ENCODE measurements at regions not wholly inside any gene's neighbourhood (a gene's known extent, or its start where the extent isn't known, plus 50 kb on each side); places are given as distances from the start of the nearest gene placed in this dataset.

DNA sequence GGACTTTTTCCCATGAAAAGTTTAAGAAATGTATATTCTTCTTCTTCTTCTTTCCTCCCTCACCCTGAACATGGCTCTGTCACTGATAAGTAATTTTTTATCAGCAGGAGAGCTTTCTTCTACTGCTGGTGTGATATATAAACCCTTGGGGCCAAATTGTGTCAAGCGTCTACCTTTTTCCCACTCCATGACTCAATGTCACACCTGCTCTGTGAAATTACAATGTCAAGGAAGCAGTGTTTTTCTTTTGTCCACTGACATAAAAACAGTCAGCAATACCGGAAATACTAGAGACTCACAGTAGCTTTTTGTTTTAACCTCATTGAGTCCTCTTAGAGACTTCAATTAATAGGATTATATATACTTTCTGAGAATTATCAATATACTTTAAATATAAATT, 416.2 kb upstream of the ADGRL4 start:
- H3K79me2 ChIP-seq (ENCODE audit: insufficient read depth, low read length): no peaks in the 10 kb centered on the region
- H3F3A ChIP-seq (ENCODE audit: insufficient read depth, low read length): no peaks in the 10 kb centered on the region
- H3K27ac ChIP-seq (ENCODE audit: low read depth, low read length, poor library complexity, severe bottlenecking): no peak overlapping the region
- H3K27me3 ChIP-seq (ENCODE audit: insufficient read depth, low read length): no peaks in the 10 kb centered on the region
- H2AFZ ChIP-seq (ENCODE audit: low read length): no peak overlapping the region
- no peaks in the 10 kb centered on the region for H3K36me3 ChIP-seq (ENCODE audit: insufficient read depth, low read length)
- H3K4me3 ChIP-seq (ENCODE audit: low read depth, low read length, poor library complexity, severe bottlenecking): no peak overlapping the region
- no peaks in the 10 kb centered on the region for H3K9me3 ChIP-seq (ENCODE audit: low read length)
- no peaks in the 10 kb centered on the region for H3K4me1 ChIP-seq (ENCODE audit: insufficient read depth, low read length, severe bottlenecking)
- no peak overlapping the region for H3K9ac ChIP-seq (ENCODE audit: low read length)
- H3K9me2 ChIP-seq (ENCODE audit: low read depth, low read length): no peaks in the 10 kb centered on the region
- H3K4me2 ChIP-seq (ENCODE audit: low read length): no peak overlapping the region
- TF ChIP-seq EZH2 (IDR thresholded peaks at IDR 0.05; ENCODE audit: borderline replicate concordance, low read length) (no peak), CTCF (IDR thresholded peaks at IDR 0.05; ENCODE audit: low read length) (no peak)
- no peaks in the 10 kb centered on the region for H4K20me1 ChIP-seq (ENCODE audit: insufficient read depth, low read length)

GRCh38 chr1:79398501-79398900, 392.0 kb upstream of the ADGRL4 start:
- no peak for TF ChIP-seq CTCF (IDR thresholded peaks at IDR 0.05; ENCODE audit: low read length)
- TF ChIP-seq EZH2 (IDR thresholded peaks at IDR 0.05; ENCODE audit: borderline replicate concordance, low read length): no peak
- Histone ChIP-seq H3K79me2 (ENCODE audit: insufficient read depth, low read length) (no peaks in the 10 kb centered on the region), H3K27ac (ENCODE audit: low read depth, low read length, poor library complexity, severe bottlenecking) (no peak overlapping the region), H3K27me3 (ENCODE audit: insufficient read depth, low read length) (no peaks in the 10 kb centered on the region), H4K20me1 (ENCODE audit: insufficient read depth, low read length) (no peaks in the 10 kb centered on the region), H3F3A (ENCODE audit: insufficient read depth, low read length) (no peaks in the 10 kb centered on the region), H3K4me2 (ENCODE audit: low read length) (no peak overlapping the region), H3K9ac (ENCODE audit: low read length) (no peak overlapping the region), H3K36me3 (ENCODE audit: insufficient read depth, low read length) (no peaks in the 10 kb centered on the region), H3K4me3 (ENCODE audit: low read depth, low read length, poor library complexity, severe bottlenecking) (no peak overlapping the region), H3K9me2 (ENCODE audit: low read depth, low read length) (no peaks in the 10 kb centered on the region), H2AFZ (ENCODE audit: low read length) (no peak overlapping the region), H3K9me3 (ENCODE audit: low read length) (no peaks in the 10 kb centered on the region), H3K4me1 (ENCODE audit: insufficient read depth, low read length, severe bottlenecking) (no peaks in the 10 kb centered on the region)

GRCh38 chr1:79396901-79397300, 390.4 kb upstream of the ADGRL4 start:
- Histone ChIP-seq H3K4me3 (ENCODE audit: low read depth, low read length, poor library complexity, severe bottlenecking) (no peak overlapping the region), H3K9me3 (ENCODE audit: low read length) (no peaks in the 10 kb centered on the region), H3K27ac (ENCODE audit: low read depth, low read length, poor library complexity, severe bottlenecking) (no peak overlapping the region), H3K36me3 (ENCODE audit: insufficient read depth, low read length) (no peaks in the 10 kb centered on the region), H3K4me1 (ENCODE audit: insufficient read depth, low read length, severe bottlenecking) (no peaks in the 10 kb centered on the region), H2AFZ (ENCODE audit: low read length) (no peak overlapping the region), H3F3A (ENCODE audit: insufficient read depth, low read length) (no peaks in the 10 kb centered on the region), H4K20me1 (ENCODE audit: insufficient read depth, low read length) (no peaks in the 10 kb centered on the region), H3K4me2 (ENCODE audit: low read length) (no peak overlapping the region), H3K27me3 (ENCODE audit: insufficient read depth, low read length) (no peaks in the 10 kb centered on the region), H3K79me2 (ENCODE audit: insufficient read depth, low read length) (no peaks in the 10 kb centered on the region), H3K9me2 (ENCODE audit: low read depth, low read length) (no peaks in the 10 kb centered on the region), H3K9ac (ENCODE audit: low read length) (no peak overlapping the region)
- no peak for TF ChIP-seq EZH2 (IDR thresholded peaks at IDR 0.05; ENCODE audit: borderline replicate concordance, low read length)
- TF ChIP-seq CTCF (IDR thresholded peaks at IDR 0.05; ENCODE audit: low read length): no peak
